Superior temporal gyrus (tissue), 1 donor: ENCODE measurements at regions not wholly inside any gene's neighbourhood (a gene's known extent, or its start where the extent isn't known, plus 50 kb on each side); places are given as distances from the start of the nearest gene placed in this dataset.

ENCODE experiments used
- DNase-seq: peaks from one replicate; pipeline ENCODE4 v3.0.0-alpha.2; 2016; ENCODE audit errors: extremely low spot score

- DNase-seq, result no peak
Observed at GRCh38 chr1:163875927-163876320, 554.2 kb downstream of the NUF2 start.

- DNase-seq, result no peak
Observed at GRCh38 chr1:163876546-163876945, 554.8 kb downstream of the NUF2 start.

GRCh38 chr1:163877016-163877415, 555.3 kb downstream of the NUF2 start:
- DNase-seq, result no peak

GRCh38 chr1:163885510-163885909, 563.8 kb downstream of the NUF2 start:
- DNase-seq, result no peak

GRCh38 chr1:163896001-163896400, 574.2 kb downstream of the NUF2 start:
- no peak for DNase-seq

GRCh38 chr1:163897412-163898155, 575.8 kb downstream of the NUF2 start:
- no peak for DNase-seq

- no peak for DNase-seq
Observed at GRCh38 chr1:163906283-163906682, 584.5 kb downstream of the NUF2 start.

GRCh38 chr1:163912170-163912884, 590.6 kb downstream of the NUF2 start:
- DNase-seq, result no peak

GRCh38 chr1:163914785-163915413, 593.1 kb downstream of the NUF2 start:
- no peak for DNase-seq

GRCh38 chr1:163922743-163923201, 601.0 kb downstream of the NUF2 start:
- DNase-seq, result no peak

GRCh38 chr1:163924041-163924440, 602.3 kb downstream of the NUF2 start:
- no peak for DNase-seq

GRCh38 chr1:163927493-163927892, 605.7 kb downstream of the NUF2 start:
- no peak for DNase-seq

GRCh38 chr1:163928069-163928468, 606.3 kb downstream of the NUF2 start:
- no peak for DNase-seq

- no peak for DNase-seq
Observed at GRCh38 chr1:163928651-163929050, 606.9 kb downstream of the NUF2 start.

- no peak for DNase-seq
Observed at GRCh38 chr1:163932901-163933300, 611.1 kb downstream of the NUF2 start.

GRCh38 chr1:163933437-163933836, 611.7 kb downstream of the NUF2 start:
- no peak for DNase-seq

GRCh38 chr1:163935738-163936374, 614.1 kb downstream of the NUF2 start:
- DNase-seq, result no peak

- no peak for DNase-seq
Observed at GRCh38 chr1:163959622-163960021, 599.4 kb upstream of the PBX1 start.

GRCh38 chr1:163970151-163970550, 588.8 kb upstream of the PBX1 start:
- DNase-seq, result peak; percentile 56

- DNase-seq, result peak; percentile 82
Observed at GRCh38 chr1:163970699-163971098, 588.3 kb upstream of the PBX1 start.

- peak; percentile 32 for DNase-seq
Observed at GRCh38 chr1:163973586-163973985, 585.4 kb upstream of the PBX1 start.

GRCh38 chr1:163974120-163974519, 584.9 kb upstream of the PBX1 start:
- no peak for DNase-seq
